ENCODE measurements at regions not wholly inside any gene's neighbourhood (a gene's known extent, or its start where the extent isn't known, plus 50 kb on each side); places are given as distances from the start of the nearest gene placed in this dataset.

DNA sequence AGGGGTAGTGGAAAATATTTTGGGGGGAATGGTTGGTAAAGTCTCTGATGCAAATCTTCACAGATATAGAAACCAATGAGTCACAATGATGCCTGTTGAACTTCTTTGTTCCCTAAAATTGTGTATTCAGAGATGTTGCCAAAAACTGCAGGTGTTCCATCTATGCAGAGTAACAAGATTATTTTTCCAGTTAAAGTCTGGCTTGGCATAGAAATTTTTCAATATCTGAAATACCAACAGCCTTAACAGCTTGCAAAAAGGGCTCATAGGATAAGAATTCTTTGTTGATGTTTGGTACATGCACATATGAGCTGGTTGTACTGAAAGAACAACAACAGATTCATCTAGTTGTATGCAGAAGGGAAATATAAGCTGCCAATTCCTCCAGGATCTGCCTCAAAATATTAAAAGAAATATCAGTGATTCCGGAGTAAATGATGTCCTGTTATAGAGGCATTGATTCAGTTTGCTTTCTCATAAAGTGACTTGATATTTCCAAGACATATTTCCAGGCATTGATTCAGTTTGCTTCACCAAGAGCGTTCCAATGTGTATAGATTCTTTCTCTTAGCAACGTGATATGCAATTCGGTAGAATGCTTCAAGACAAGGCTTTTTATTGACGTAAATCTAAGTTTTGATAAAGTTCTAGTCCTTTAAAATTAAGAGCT lies 564.4 kb downstream of the TMA16 start:
- no peaks in the 10 kb centered on the region for H3K36me3 ChIP-seq (ENCODE audit: insufficient read depth, low read length)
- no peak overlapping the region for H2AFZ ChIP-seq (ENCODE audit: low read depth, low read length)
- no peaks in the 10 kb centered on the region for H3F3A ChIP-seq (ENCODE audit: insufficient read depth, low read length, poor library complexity, severe bottlenecking)
- no peaks in the 10 kb centered on the region for H3K27me3 ChIP-seq (ENCODE audit: insufficient read depth, low read depth, low read length)
- no peaks in the 10 kb centered on the region for H4K20me1 ChIP-seq (ENCODE audit: insufficient read depth)
- no peak overlapping the region for H3K27ac ChIP-seq (ENCODE audit: low read length)
- no peak overlapping the region for H3K9ac ChIP-seq (ENCODE audit: low read length)
- no peak overlapping the region for H3K4me3 ChIP-seq (ENCODE audit: low read length)
- H3K9me2 ChIP-seq (ENCODE audit: insufficient read depth, low read length): no peaks in the 10 kb centered on the region
- no peaks in the 10 kb centered on the region for H3K79me2 ChIP-seq (replicated peaks; ENCODE audit: insufficient read depth, low read length)
- no peak for TF ChIP-seq TAF1 (IDR thresholded peaks at IDR 0.05; ENCODE audit: low read depth)
- TF ChIP-seq, protein P1, sequence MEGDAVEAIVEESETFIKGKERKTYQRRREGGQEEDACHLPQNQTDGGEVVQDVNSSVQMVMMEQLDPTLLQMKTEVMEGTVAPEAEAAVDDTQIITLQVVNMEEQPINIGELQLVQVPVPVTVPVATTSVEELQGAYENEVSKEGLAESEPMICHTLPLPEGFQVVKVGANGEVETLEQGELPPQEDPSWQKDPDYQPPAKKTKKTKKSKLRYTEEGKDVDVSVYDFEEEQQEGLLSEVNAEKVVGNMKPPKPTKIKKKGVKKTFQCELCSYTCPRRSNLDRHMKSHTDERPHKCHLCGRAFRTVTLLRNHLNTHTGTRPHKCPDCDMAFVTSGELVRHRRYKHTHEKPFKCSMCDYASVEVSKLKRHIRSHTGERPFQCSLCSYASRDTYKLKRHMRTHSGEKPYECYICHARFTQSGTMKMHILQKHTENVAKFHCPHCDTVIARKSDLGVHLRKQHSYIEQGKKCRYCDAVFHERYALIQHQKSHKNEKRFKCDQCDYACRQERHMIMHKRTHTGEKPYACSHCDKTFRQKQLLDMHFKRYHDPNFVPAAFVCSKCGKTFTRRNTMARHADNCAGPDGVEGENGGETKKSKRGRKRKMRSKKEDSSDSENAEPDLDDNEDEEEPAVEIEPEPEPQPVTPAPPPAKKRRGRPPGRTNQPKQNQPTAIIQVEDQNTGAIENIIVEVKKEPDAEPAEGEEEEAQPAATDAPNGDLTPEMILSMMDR (IDR thresholded peaks at IDR 0.05; ENCODE audit: poor library complexity, severe bottlenecking): no peak
- TF ChIP-seq EP300 (conservative IDR thresholded peaks at IDR 0.05; ENCODE audit: poor library complexity, severe bottlenecking): no peak
- no peak for TF ChIP-seq SMC3 (conservative IDR thresholded peaks at IDR 0.05; ENCODE audit: poor library complexity)
- no peak for TF ChIP-seq POLR2AphosphoS5 (IDR thresholded peaks at IDR 0.05)
- no peak for TF ChIP-seq MXI1 (conservative IDR thresholded peaks at IDR 0.05; ENCODE audit: poor library complexity, severe bottlenecking)
- H3K4me2 ChIP-seq (ENCODE audit: low read length): no peak overlapping the region
- H3K9me3 ChIP-seq (ENCODE audit: low read length): no peaks in the 10 kb centered on the region

DNA sequence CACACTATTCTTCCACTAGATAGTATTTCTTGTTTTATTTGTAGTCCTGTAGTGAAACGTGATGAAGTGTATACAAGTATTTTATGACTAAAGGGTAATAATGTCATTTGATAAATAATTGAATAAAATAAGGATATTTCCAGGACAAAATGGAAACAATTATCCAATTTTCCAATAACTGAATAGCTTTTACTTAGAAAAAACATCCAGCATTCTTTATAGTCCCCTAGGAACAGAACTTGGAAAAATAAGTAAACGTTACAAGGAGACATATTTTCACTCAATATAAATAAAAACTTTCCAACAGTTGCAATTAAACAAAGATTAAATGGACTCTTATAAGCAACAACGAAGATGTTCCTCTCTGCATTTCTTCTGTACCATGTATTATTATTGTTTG lies 566.0 kb downstream of the TMA16 start:
- no peaks in the 10 kb centered on the region for H4K20me1 ChIP-seq (ENCODE audit: insufficient read depth)
- no peak overlapping the region for H3K27ac ChIP-seq (ENCODE audit: low read length)
- H3F3A ChIP-seq (ENCODE audit: insufficient read depth, low read length, poor library complexity, severe bottlenecking): no peaks in the 10 kb centered on the region
- no peak for TF ChIP-seq EP300 (conservative IDR thresholded peaks at IDR 0.05; ENCODE audit: poor library complexity, severe bottlenecking)
- no peak for TF ChIP-seq MXI1 (conservative IDR thresholded peaks at IDR 0.05; ENCODE audit: poor library complexity, severe bottlenecking)
- H2AFZ ChIP-seq (ENCODE audit: low read depth, low read length): no peak overlapping the region
- H3K27me3 ChIP-seq (ENCODE audit: insufficient read depth, low read depth, low read length): no peaks in the 10 kb centered on the region
- H3K9me3 ChIP-seq (ENCODE audit: low read length): no peaks in the 10 kb centered on the region
- H3K9ac ChIP-seq (ENCODE audit: low read length): no peak overlapping the region
- no peaks in the 10 kb centered on the region for H3K79me2 ChIP-seq (replicated peaks; ENCODE audit: insufficient read depth, low read length)
- H3K9me2 ChIP-seq (ENCODE audit: insufficient read depth, low read length): no peaks in the 10 kb centered on the region
- H3K4me2 ChIP-seq (ENCODE audit: low read length): no peak overlapping the region
- no peak overlapping the region for H3K4me3 ChIP-seq (ENCODE audit: low read length)
- no peaks in the 10 kb centered on the region for H3K36me3 ChIP-seq (ENCODE audit: insufficient read depth, low read length)

- no peak overlapping the region for H3K9ac ChIP-seq (ENCODE audit: low read length)
- H3K4me2 ChIP-seq (ENCODE audit: low read length): no peak overlapping the region
- H3K9me2 ChIP-seq (ENCODE audit: insufficient read depth, low read length): no peaks in the 10 kb centered on the region
- no peaks in the 10 kb centered on the region for H3K27me3 ChIP-seq (ENCODE audit: insufficient read depth, low read depth, low read length)
- no peak overlapping the region for H3K27ac ChIP-seq (ENCODE audit: low read length)
- no peaks in the 10 kb centered on the region for H3K36me3 ChIP-seq (ENCODE audit: insufficient read depth, low read length)
- no peaks in the 10 kb centered on the region for H3K9me3 ChIP-seq (ENCODE audit: low read length)
- H3K4me3 ChIP-seq (ENCODE audit: low read length): no peak overlapping the region
- H3F3A ChIP-seq (ENCODE audit: insufficient read depth, low read length, poor library complexity, severe bottlenecking): no peaks in the 10 kb centered on the region
- TF ChIP-seq, protein P1 (IDR thresholded peaks at IDR 0.05; ENCODE audit: poor library complexity, severe bottlenecking): no peak
- no peak for TF ChIP-seq EP300 (conservative IDR thresholded peaks at IDR 0.05; ENCODE audit: poor library complexity, severe bottlenecking)
- no peak for TF ChIP-seq TAF1 (IDR thresholded peaks at IDR 0.05; ENCODE audit: low read depth)
- TF ChIP-seq POLR2AphosphoS5 (IDR thresholded peaks at IDR 0.05): no peak
- TF ChIP-seq EZH2 (IDR thresholded peaks at IDR 0.05; ENCODE audit: borderline replicate concordance, insufficient read depth, low read length, poor library complexity, severe bottlenecking): no peak
- TF ChIP-seq SMC3 (conservative IDR thresholded peaks at IDR 0.05; ENCODE audit: poor library complexity): no peak
- TF ChIP-seq RAD21 (conservative IDR thresholded peaks at IDR 0.05): no peak
- TF ChIP-seq, protein P2, sequence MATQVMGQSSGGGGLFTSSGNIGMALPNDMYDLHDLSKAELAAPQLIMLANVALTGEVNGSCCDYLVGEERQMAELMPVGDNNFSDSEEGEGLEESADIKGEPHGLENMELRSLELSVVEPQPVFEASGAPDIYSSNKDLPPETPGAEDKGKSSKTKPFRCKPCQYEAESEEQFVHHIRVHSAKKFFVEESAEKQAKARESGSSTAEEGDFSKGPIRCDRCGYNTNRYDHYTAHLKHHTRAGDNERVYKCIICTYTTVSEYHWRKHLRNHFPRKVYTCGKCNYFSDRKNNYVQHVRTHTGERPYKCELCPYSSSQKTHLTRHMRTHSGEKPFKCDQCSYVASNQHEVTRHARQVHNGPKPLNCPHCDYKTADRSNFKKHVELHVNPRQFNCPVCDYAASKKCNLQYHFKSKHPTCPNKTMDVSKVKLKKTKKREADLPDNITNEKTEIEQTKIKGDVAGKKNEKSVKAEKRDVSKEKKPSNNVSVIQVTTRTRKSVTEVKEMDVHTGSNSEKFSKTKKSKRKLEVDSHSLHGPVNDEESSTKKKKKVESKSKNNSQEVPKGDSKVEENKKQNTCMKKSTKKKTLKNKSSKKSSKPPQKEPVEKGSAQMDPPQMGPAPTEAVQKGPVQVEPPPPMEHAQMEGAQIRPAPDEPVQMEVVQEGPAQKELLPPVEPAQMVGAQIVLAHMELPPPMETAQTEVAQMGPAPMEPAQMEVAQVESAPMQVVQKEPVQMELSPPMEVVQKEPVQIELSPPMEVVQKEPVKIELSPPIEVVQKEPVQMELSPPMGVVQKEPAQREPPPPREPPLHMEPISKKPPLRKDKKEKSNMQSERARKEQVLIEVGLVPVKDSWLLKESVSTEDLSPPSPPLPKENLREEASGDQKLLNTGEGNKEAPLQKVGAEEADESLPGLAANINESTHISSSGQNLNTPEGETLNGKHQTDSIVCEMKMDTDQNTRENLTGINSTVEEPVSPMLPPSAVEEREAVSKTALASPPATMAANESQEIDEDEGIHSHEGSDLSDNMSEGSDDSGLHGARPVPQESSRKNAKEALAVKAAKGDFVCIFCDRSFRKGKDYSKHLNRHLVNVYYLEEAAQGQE (IDR thresholded peaks at IDR 0.05; ENCODE audit: borderline replicate concordance): no peak
- no peak for TF ChIP-seq MXI1 (conservative IDR thresholded peaks at IDR 0.05; ENCODE audit: poor library complexity, severe bottlenecking)
- H2AFZ ChIP-seq (ENCODE audit: low read depth, low read length): no peak overlapping the region
- H4K20me1 ChIP-seq (ENCODE audit: insufficient read depth): no peaks in the 10 kb centered on the region
- H3K79me2 ChIP-seq (replicated peaks; ENCODE audit: insufficient read depth, low read length): no peaks in the 10 kb centered on the region
Measured at GRCh38 chr4:164068392-164068791, 573.9 kb downstream of the TMA16 start.
